SK-N-DZ (cell line): ENCODE measurements at regions not wholly inside any gene's neighbourhood (a gene's known extent, or its start where the extent isn't known, plus 50 kb on each side); places are given as distances from the start of the nearest gene placed in this dataset.

Experiments
- DNase-seq: peaks from one replicate; pipeline ENCODE4 v3.0.0-alpha.2; 2015; ENCODE audit warnings: low spot score

- DNase-seq, result no peak
Observed at GRCh38 chr10:3723766-3724165, 61.2 kb downstream of the KLF6 start.

- no peak for DNase-seq
Observed at GRCh38 chr10:3720228-3721019, 64.6 kb downstream of the KLF6 start.

GRCh38 chr10:3719024-3719843, 65.8 kb downstream of the KLF6 start:
- no peak for DNase-seq

GRCh38 chr10:3716093-3716492, 68.9 kb downstream of the KLF6 start:
- DNase-seq, result no peak

- no peak for DNase-seq
Observed at GRCh38 chr10:3714967-3715366, 70.0 kb downstream of the KLF6 start.

- no peak for DNase-seq
Observed at GRCh38 chr10:3714531-3714930, 70.5 kb downstream of the KLF6 start.

- no peak for DNase-seq
Observed at GRCh38 chr10:3712707-3713106, 72.3 kb downstream of the KLF6 start.

GRCh38 chr10:3711918-3712317, 73.1 kb downstream of the KLF6 start:
- no peak for DNase-seq

- DNase-seq, result no peak
Observed at GRCh38 chr10:3710764-3711163, 74.2 kb downstream of the KLF6 start.

GRCh38 chr10:3709456-3710060, 75.5 kb downstream of the KLF6 start:
- DNase-seq, result no peak

GRCh38 chr10:3708852-3709251, 76.2 kb downstream of the KLF6 start:
- DNase-seq, result no peak

GRCh38 chr10:3704565-3705325, 80.3 kb downstream of the KLF6 start:
- no peak for DNase-seq

- no peak for DNase-seq
Observed at GRCh38 chr10:3702569-3702968, 82.4 kb downstream of the KLF6 start.

GRCh38 chr10:3702056-3702546, 82.9 kb downstream of the KLF6 start:
- no peak for DNase-seq

- DNase-seq, result no peak
Observed at GRCh38 chr10:3701491-3701890, 83.5 kb downstream of the KLF6 start.

GRCh38 chr10:3700531-3701076, 84.4 kb downstream of the KLF6 start:
- no peak for DNase-seq

GRCh38 chr10:3699916-3700315, 85.1 kb downstream of the KLF6 start:
- DNase-seq, result no peak

GRCh38 chr10:3698312-3698711, 86.7 kb downstream of the KLF6 start:
- no peak for DNase-seq

GRCh38 chr10:3693698-3694080, 91.3 kb downstream of the KLF6 start:
- no peak for DNase-seq

- DNase-seq, result no peak
Observed at GRCh38 chr10:3693022-3693697, 91.8 kb downstream of the KLF6 start.
